ENCODE measurements at regions not wholly inside any gene's neighbourhood (a gene's known extent, or its start where the extent isn't known, plus 50 kb on each side); places are given as distances from the start of the nearest gene placed in this dataset.
"Not testable (repeated sequence)": the region's sequence is repeated elsewhere in the genome, so short reads cannot be mapped to it uniquely, and the experiment has no call there.

DNA sequence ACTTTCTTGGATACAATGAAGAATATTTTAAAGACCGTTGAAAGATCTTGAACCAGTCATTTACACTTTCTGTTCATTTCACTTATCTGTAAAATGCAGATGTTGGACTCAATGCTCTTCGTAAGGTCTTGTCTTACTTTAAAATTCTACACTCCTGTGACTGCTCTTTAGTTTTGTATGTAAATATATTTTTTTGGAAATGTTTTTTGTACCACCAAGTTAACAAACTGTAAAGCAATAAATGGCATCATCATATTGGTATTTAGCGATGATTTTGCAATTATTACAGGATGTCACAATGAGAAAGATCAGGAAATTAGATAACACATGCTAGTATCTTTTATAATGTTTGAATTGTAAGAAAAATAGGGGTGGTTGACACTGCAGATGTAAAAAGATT is 80.8 kb upstream of the GNAQ start:
- DNase-seq (ENCODE audit: low read depth): no peak
- H3K4me3 ChIP-seq (ENCODE audit: control insufficient read depth, low read depth, low read length): no peak overlapping the region
- TF ChIP-seq, protein P1, sequence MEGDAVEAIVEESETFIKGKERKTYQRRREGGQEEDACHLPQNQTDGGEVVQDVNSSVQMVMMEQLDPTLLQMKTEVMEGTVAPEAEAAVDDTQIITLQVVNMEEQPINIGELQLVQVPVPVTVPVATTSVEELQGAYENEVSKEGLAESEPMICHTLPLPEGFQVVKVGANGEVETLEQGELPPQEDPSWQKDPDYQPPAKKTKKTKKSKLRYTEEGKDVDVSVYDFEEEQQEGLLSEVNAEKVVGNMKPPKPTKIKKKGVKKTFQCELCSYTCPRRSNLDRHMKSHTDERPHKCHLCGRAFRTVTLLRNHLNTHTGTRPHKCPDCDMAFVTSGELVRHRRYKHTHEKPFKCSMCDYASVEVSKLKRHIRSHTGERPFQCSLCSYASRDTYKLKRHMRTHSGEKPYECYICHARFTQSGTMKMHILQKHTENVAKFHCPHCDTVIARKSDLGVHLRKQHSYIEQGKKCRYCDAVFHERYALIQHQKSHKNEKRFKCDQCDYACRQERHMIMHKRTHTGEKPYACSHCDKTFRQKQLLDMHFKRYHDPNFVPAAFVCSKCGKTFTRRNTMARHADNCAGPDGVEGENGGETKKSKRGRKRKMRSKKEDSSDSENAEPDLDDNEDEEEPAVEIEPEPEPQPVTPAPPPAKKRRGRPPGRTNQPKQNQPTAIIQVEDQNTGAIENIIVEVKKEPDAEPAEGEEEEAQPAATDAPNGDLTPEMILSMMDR (conservative IDR thresholded peaks at IDR 0.05; ENCODE audit: control insufficient read depth, insufficient read depth, low read depth, low read length): no peak

DNA sequence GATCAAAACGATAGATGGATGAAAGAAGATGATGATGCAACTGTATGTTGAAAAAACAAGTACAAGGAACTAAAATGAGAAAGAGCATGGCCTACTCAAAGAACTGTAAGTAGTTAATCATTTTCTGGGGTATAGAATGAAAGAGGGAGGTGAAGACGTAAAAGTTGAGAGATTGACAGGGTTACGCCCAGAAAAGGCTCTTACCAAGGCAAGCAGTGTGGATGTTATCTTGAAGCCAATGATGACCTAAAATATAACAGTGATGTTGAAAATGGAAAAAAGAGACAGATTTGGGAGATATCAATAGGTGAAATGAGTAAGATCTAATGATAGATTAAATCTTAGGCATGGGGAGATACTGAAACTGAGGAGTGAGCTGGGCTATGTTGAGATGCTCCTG is 80.4 kb upstream of the GNAQ start:
- H3K4me3 ChIP-seq (ENCODE audit: control insufficient read depth, low read depth, low read length): no peak overlapping the region
- DNase-seq (ENCODE audit: low read depth): no peak
- TF ChIP-seq, protein P1 (conservative IDR thresholded peaks at IDR 0.05; ENCODE audit: control insufficient read depth, insufficient read depth, low read depth, low read length): no peak

DNA sequence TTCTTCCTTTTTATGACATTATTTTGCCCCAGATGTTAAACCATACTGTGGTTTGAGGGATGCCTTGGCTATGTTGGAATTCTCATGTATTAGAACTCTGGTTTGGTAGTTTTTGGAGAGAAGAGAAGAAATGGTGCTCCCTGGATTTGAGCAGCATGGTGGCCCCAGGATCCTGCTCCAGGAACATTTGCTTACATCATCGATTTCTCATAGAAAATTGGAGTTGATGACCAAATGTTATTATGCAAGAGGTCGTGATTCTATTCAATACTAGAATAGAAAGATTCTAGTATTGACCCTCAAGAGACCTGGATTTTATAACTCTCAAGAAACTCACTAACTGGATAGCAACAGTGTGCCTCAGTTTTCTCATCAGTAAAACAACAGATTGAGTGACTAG is 77.5 kb upstream of the GNAQ start:
- DNase-seq (ENCODE audit: low read depth): no peak
- TF ChIP-seq, protein P1 (conservative IDR thresholded peaks at IDR 0.05; ENCODE audit: control insufficient read depth, insufficient read depth, low read depth, low read length): no peak
- H3K4me3 ChIP-seq (ENCODE audit: control insufficient read depth, low read depth, low read length): no peak overlapping the region

DNA sequence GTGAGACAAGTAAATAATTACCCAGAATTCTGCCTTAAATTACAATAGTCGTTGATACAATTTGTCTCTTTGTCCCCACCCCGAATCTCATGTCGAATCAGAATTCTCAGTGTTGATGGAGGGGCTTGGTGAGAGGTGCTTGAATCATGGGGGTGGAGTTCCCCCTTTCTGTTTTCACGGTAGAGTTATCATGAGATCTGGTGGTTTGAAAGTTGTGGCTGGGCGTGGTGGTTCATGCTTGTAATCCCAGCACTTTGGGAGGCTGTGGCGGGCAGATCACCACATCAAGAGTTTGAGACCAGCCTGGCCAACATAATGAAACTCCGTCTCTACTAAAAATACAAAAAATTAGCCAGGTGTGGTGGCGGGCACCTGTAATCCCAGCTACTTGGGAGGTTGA is 75.0 kb upstream of the GNAQ start:
- not testable (repeated sequence) for H3K4me3 ChIP-seq (ENCODE audit: control insufficient read depth, low read depth, low read length); DNase-seq (ENCODE audit: low read depth)

DNA sequence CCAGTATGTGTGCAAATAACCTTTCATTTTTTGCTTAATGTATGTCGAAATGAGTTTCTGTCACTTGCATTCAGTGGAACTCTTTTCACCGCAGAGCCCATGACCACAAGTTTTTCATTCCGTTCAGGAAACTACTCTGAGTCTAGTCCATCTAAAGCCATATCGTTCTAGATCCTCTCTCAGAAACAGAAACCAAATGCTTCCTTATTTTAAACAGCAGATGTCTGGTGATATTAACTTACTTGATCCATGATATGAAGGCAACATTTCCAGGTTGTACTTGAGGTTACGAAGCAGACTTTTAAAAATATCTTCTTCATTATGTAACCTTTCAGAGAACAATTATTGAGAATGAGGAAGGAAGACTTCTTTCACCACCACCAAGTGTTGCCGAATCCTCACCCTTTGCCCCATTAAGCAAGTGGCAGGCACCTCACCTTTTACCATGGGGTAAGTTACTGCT is 72.4 kb upstream of the GNAQ start:
- H3K4me3 ChIP-seq (ENCODE audit: control insufficient read depth, low read depth, low read length): no peak overlapping the region
- no peak for DNase-seq (ENCODE audit: low read depth)
- TF ChIP-seq, protein P1 (conservative IDR thresholded peaks at IDR 0.05; ENCODE audit: control insufficient read depth, insufficient read depth, low read depth, low read length): no peak

DNA sequence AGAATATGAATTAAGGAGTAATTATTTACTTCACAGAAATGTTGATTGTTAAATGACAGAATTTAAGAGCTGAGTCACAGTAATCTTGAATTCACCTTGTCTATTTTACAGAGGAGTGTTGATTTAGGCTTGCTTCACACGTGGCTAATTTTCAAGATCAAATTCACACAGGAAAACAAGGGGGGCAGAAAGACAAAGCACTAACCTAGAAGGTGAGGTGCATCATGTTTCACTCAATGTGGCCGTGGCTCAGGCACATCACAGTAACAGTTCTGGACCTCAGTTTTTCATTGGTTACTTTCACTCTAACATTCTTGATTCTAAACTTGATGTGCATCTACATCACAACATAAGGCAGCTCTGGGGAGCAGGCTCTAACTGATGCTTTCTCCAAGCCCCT is 69.6 kb upstream of the GNAQ start:
- TF ChIP-seq, protein P1 (conservative IDR thresholded peaks at IDR 0.05; ENCODE audit: control insufficient read depth, insufficient read depth, low read depth, low read length): no peak
- no peak overlapping the region for H3K4me3 ChIP-seq (ENCODE audit: control insufficient read depth, low read depth, low read length)

DNA sequence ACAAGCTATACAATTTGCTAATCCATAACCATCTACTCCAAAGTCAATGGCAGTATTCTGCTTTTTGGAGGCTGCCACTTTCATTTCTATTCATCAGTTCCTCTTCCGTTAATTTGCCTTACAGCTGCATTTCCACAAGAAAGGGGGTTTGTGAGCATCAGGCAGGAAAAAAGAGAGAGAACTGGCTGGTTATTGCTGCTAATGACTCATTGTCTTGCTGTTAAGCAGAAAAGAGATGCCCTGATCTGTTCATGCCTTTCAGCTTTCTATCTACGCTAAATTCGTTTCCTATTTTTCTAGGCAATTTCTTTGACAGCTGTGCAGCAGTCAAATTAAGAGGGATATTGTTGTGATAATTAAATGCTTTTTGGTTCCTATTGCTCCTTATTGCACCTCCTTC is 65.9 kb upstream of the GNAQ start:
- TF ChIP-seq, protein P1 (conservative IDR thresholded peaks at IDR 0.05; ENCODE audit: control insufficient read depth, insufficient read depth, low read depth, low read length): no peak
- no peak for DNase-seq (ENCODE audit: low read depth)
- H3K4me3 ChIP-seq (ENCODE audit: control insufficient read depth, low read depth, low read length): no peak overlapping the region

More for the DNA sequence above, 69.6 kb upstream of the GNAQ start:
- DNase-seq (ENCODE audit: low read depth): no peak
